ENCODE measurements at regions not wholly inside any gene's neighbourhood (a gene's known extent, or its start where the extent isn't known, plus 50 kb on each side); places are given as distances from the start of the nearest gene placed in this dataset.

GRCh38 chr11:109859045-109859724 is 234.0 kb upstream of the ZC3H12C start:
- no peak for DNase-seq (ENCODE audit: low read depth in 2 of 2)

- no peak for DNase-seq (ENCODE audit: low read depth in 2 of 2)
These were observed 230.4 kb upstream of the ZC3H12C start for GRCh38 chr11:109862835-109863234.

- DNase-seq (ENCODE audit: low read depth in 2 of 2), result peak in 1 of 2 donors; percentile 16
These were observed 229.0 kb upstream of the ZC3H12C start for GRCh38 chr11:109864151-109864661.

GRCh38 chr11:109864834-109865547 is 228.2 kb upstream of the ZC3H12C start:
- no peak for DNase-seq (ENCODE audit: low read depth in 2 of 2)

GRCh38 chr11:109865548-109866186 is 227.5 kb upstream of the ZC3H12C start:
- no peak for DNase-seq (ENCODE audit: low read depth in 2 of 2)

GRCh38 chr11:109867784-109868183 is 225.4 kb upstream of the ZC3H12C start:
- no peak for DNase-seq (ENCODE audit: low read depth in 2 of 2)

- no peak for DNase-seq (ENCODE audit: low read depth in 2 of 2)
These were observed 223.7 kb upstream of the ZC3H12C start for GRCh38 chr11:109869536-109869935.

GRCh38 chr11:109870297-109870696 is 222.9 kb upstream of the ZC3H12C start:
- DNase-seq (ENCODE audit: low read depth in 2 of 2), result no peak

GRCh38 chr11:109877043-109877442 is 216.1 kb upstream of the ZC3H12C start:
- no peak for DNase-seq (ENCODE audit: low read depth in 2 of 2)

- DNase-seq (ENCODE audit: low read depth in 2 of 2), result no peak
These were observed 208.7 kb upstream of the ZC3H12C start for GRCh38 chr11:109884501-109884900.

- no peak for DNase-seq (ENCODE audit: low read depth in 2 of 2)
These were observed 208.2 kb upstream of the ZC3H12C start for GRCh38 chr11:109885006-109885405.

GRCh38 chr11:109892321-109892794 is 200.8 kb upstream of the ZC3H12C start:
- no peak for DNase-seq (ENCODE audit: low read depth in 2 of 2)

GRCh38 chr11:109894242-109894641 is 198.9 kb upstream of the ZC3H12C start:
- no peak for DNase-seq (ENCODE audit: low read depth in 2 of 2)

- DNase-seq (ENCODE audit: low read depth in 2 of 2), result no peak
These were observed 194.6 kb upstream of the ZC3H12C start for GRCh38 chr11:109898592-109898991.

GRCh38 chr11:109902764-109903433 is 190.3 kb upstream of the ZC3H12C start:
- no peak for DNase-seq (ENCODE audit: low read depth in 2 of 2)

- no peak for DNase-seq (ENCODE audit: low read depth in 2 of 2)
These were observed 181.7 kb upstream of the ZC3H12C start for GRCh38 chr11:109911488-109911887.

GRCh38 chr11:109914038-109914437 is 179.2 kb upstream of the ZC3H12C start:
- DNase-seq (ENCODE audit: low read depth in 2 of 2), result no peak

GRCh38 chr11:109914809-109915653 is 178.2 kb upstream of the ZC3H12C start:
- no peak for DNase-seq (ENCODE audit: low read depth in 2 of 2)

- DNase-seq (ENCODE audit: low read depth in 2 of 2), result no peak
These were observed 166.3 kb upstream of the ZC3H12C start for GRCh38 chr11:109926941-109927340.

- DNase-seq (ENCODE audit: low read depth in 2 of 2), result no peak
These were observed 163.9 kb upstream of the ZC3H12C start for GRCh38 chr11:109929308-109929707.

- no peak for DNase-seq (ENCODE audit: low read depth in 2 of 2)
These were observed 160.1 kb upstream of the ZC3H12C start for GRCh38 chr11:109933126-109933525.
